NCI-H128 (cell line): ENCODE measurements at regions not wholly inside any gene's neighbourhood (a gene's known extent, or its start where the extent isn't known, plus 50 kb on each side); places are given as distances from the start of the nearest gene placed in this dataset.

Source experiments
- DNase-seq: peaks from one replicate; lab custom pipeline; 2025; ENCODE audit not compliant: unreplicated experiment; lab: John Stamatoyannopoulos, UW

- DNase-seq, result no peak
These were observed 1074.7 kb downstream of the PCDH18 start for GRCh38 chr4:136457577-136457976.

- DNase-seq, result no peak
These were observed 1075.3 kb downstream of the PCDH18 start for GRCh38 chr4:136457004-136457403.

DNA sequence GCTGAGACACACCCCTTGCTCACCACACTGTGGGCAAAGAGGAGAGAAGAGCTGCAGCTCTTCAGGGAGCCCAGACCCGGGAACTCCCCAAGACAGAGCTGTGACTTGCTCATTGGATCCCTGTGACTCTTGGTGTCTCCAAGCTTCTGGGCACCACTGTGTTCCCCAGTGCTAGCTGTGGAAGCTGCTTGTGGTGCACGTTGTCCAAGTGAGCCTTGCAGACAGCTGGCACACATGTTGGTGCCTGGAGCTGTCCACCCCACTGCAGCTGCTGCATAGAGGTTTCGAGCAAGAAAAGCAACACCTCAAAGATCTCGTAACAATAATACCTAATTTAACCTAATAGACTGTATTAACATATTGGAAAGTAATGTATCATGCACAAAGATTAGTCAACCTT lies 1089.3 kb downstream of the PCDH18 start:
- no peak for DNase-seq

DNA sequence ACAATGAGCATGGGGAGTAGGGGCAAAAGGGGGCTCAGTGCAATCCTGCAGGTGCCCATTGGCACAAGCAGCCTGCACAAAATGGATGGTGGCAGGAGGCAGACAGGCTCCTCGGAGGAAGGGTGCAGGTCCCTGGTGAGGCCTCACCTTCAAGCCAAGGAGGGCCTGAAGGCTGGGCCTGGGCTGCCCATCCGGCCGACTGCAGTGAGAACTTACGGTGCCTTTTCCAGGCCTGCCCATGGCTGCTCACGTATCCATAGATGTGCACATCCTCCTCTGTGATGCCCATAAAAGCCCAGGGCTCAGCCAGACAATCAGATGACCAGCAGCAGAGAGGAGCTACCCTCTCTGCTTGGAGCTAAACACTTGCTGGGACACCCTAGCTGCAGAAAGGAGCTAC lies 1089.8 kb downstream of the PCDH18 start:
- no peak for DNase-seq

DNA sequence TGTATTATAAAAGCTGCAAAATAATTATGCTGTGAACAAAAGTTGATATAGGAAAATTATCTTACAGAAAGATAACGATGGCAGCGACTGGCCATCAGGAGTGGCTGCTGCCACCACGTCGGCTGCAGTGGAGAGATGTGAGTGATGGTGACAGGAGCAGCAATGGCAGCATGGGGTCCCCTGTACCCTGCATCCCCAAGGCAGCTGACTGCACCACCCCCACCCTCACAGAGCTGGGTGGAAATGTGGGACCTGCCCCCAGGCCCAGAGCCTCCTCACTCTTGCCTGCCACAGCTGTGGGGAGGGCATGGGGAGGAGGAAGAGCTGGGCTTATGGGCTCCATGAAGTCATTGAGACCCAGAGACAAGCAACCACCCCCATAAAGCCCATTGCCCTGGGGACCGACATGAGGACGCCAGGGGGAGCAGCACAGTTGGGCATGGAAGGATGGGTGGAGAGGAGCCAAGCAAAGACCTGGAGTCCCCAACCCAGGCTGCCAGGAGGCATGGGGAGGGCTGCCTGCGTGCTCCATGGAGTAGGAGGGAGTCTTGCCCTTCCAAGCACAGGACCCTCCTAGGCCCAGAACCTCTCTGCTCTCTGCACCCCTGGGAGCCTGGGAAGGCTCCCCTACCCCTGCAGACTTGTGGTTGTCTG lies 1090.5 kb downstream of the PCDH18 start:
- DNase-seq, result no peak

DNA sequence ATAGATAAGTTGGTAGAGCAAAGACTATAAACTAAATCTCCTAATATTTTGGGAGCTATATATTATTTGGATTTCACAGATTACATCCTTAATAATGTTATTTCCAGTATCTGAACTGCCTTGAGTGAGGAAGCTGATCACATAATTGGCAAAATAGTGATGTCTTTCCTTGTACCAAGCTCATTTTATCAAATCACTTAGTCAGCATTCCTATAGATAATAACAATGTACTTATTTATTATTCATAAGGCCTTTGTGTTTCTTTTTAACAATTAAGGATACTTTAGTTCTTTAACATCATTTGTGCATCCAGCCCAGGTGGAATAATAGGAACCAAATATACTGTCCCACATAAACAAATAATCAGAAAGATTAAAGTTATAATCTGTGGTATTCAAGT lies 1093.6 kb downstream of the PCDH18 start:
- no peak for DNase-seq

DNA sequence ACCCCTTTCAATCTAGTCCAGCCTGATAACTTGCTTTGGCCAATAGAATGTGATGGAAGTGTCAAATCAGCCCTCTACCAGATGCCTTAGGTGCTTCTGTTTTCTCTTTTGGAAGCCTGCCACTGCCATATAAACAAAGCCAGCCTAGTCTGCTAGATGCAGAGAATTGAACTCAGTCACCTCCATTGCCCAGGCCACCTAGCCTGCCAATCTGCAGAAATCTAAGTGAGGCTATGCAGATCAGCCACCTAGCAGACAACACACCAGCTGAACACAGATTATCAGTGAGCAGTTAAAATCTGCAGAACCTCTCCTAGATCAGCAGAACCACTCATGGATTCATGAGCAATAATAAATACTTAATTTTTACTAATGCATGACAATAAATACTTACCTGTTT lies 1108.2 kb downstream of the PCDH18 start:
- no peak for DNase-seq

DNA sequence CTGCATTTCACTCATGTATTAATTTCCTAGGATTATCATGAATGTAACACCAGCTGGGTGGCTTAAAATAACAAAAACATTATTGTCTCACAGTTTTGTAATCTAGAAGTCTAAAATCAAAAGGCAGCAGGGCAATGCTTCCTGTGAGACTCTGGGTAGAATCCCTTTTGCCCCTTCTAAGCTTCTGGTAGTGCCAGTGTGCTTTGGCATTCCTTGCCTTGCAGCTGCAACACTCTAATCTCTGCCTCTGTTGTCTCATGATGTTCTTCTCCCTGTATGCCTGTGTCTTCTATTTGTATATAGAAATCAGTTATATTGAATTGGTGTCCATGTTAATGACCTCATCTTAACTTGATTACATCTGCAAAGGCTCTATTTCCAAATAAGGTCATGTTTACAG lies 1117.3 kb downstream of the PCDH18 start:
- no peak for DNase-seq

DNA sequence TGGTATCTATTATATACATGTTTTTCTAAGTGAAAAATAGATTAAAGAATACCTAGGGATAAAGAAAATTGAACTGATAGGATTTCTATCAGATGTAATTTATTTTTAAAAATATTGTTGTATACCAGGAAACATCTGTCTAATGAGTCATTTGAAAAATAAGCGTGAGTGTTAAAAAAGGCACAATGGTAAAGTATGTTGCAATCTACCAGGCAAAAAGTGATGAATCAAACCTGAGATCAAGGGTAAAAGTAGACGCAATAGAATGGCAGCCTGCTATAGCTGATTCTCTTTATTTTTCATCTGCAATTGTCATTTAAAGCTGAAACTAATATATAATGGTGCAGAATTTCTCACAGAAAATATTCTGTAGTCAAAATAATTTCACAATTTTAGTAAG lies 1119.6 kb downstream of the PCDH18 start:
- DNase-seq, result no peak

DNA sequence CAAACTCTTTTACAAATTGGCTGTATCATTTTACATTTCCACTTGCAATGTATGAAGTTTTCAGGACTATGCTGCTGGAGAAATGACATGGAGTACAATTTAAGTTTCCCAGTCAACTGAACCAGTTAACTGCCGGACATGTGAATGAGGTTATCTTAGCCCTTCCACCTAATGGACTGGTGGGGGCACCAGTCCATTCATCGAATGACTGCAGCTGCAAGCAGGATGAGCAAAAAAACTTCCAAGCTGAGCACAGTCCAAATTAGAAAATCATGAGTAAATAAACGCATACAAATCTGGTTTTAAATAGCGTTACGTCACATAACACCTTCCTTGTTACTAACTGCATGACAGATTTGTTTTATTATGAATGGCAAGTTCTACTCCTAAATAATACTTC lies 1131.5 kb downstream of the PCDH18 start:
- DNase-seq, result no peak

GRCh38 chr4:136395212-136395722 lies 1137.0 kb downstream of the PCDH18 start:
- DNase-seq, result no peak

DNA sequence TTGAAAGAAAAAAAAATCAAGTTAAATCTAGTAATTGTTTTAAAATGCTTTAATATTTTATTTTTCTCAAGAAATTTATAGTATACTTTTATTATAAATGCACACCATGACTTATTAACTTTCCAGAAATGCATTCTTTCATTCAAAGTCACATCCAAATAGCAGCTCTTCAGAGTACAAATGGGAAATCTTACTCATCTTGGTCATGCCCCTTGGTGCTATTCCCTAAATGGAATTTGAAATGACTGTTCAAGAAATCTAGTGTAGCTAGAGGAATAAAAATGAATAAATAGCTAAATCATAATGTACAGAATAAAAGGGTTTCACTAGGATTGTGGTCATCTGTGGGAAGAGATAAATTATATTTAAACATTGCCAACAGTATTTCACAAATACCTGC lies 1139.7 kb downstream of the PCDH18 start:
- DNase-seq, result no peak

DNA sequence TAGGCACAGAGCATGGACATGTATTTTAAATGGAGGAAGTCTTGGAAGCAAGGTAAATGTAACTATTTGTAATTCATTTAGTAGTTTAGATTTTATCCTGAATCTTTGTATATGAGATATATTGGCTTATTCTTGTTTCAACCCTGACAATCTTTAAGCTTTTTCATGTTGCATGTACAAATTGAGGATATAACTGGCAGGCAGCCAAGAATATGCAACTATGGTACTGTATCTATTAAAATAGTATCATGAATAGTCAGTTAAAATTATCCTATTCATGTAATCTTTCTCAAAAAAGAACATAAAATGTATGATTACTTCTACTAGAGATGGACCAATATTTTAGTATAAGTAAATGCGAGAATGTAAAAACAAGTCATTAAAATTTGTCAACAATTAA lies 1141.5 kb downstream of the PCDH18 start:
- DNase-seq, result no peak

DNA sequence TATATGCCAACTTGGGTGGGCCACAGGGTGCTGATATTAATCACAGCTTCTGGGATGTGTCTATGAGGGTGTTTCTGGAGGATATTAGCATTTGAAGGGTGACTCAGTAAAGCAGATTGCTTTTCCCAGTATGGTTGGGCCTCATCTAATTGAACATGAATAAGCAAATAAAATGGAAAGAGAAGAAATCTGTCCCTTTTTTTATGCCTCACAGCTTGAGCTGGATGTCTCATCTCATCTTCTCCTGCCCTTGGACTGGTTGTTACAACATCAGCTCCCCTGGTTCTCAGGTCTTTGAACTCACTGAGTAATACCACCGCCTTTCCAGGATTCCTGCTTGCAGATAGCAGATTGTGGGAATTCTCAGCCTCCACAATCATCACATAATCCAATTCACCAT lies 1149.2 kb downstream of the PCDH18 start:
- no peak for DNase-seq

GRCh38 chr4:136371231-136371630 lies 1161.1 kb downstream of the PCDH18 start:
- no peak for DNase-seq

DNA sequence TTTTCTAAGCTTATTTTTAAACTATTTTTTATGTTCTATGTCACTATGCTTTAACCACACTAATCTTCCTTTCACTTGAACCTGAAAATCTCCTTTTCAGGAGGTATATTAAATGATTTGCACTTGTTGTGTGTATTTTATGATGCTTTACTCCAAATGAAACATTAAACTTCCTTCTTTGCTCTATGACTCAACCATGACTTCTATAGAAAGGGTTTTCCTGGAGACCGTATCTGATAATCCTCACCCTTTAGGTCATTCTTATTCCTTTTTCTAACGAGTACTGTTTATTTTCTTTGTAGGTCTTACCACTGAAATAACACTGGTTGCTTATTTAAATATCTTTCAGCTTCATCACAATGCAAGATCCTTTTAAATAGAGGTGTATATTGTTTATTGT lies 1163.2 kb downstream of the PCDH18 start:
- DNase-seq, result no peak

DNA sequence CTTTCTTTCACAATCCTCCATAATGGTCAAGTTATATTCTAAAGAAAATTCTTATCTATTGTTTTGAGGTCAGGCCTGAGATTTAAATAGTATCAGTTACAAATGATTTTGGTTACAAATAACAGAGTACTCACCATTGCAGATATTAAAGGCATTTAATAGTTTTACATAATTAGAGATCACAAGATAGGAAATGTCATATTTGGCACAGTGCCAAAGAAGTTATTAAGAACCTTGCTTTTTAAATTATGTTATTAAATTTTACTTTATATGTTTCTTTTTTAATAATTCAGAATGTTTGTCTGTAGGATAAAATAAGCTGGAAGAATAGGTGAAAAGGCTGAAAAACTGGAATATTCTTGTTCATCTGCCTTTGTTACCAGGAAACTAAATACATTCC lies 1174.7 kb downstream of the PCDH18 start:
- no peak for DNase-seq

GRCh38 chr4:136355970-136356369 lies 1176.3 kb downstream of the PCDH18 start:
- DNase-seq, result no peak

- DNase-seq, result no peak
These were observed 1189.0 kb downstream of the PCDH18 start for GRCh38 chr4:136343340-136343739.

DNA sequence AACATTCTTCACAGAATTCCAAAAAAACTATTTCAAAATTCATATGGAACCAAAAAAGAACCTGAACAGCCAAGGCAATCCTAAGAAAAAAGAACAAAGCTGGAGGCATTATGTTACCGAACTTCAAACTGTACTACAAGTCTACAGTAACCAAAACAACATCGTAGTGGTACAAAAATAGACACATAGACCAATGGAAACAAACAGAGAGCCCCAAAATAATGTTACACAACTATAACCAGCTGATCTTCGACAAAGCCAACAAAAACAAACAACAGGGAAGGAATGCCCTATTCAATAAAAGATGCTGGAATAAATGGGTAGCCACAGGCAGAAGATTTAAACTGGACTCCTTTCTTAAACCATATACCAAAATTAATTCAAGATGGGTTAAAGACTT lies 1189.6 kb downstream of the PCDH18 start:
- DNase-seq, result no peak

DNA sequence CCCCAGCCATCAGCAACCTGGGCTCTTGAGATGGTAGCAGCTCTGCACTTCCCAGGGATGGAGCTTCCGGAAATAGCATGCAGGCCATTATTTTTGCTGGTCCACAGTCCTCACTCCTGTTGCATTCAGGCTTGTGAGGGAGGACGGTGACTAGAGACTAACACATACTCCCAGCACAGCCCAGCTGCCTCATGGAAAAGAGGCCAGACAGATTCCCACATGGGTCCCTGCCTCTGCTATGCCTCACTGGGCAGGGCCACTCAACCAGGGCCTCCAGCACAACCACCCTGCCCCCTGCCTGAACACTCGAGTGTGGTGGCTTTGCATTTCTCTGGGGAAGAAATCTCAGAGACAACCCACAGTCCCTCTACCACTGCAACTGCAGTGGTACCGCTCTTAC lies 1195.1 kb downstream of the PCDH18 start:
- no peak for DNase-seq

DNA sequence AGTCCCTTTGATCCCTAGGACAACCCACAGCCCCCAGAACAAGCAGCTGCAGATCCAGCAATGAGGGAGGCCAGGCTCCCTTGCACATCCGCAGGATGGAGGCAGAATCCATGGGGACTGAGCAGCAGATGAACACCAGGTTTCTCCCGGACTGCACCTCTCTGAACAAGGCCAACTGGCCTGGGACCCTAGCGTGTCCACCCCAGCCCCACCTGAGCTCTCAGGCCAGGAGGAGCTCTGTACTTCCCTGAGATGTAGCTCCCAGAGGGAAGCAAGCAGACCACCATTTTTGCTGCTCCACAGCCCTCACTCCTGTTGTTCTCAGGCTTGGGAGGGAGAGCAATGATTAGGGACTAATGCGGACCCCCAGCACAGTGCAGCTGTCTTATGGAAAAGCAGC lies 1195.8 kb downstream of the PCDH18 start:
- no peak for DNase-seq

DNA sequence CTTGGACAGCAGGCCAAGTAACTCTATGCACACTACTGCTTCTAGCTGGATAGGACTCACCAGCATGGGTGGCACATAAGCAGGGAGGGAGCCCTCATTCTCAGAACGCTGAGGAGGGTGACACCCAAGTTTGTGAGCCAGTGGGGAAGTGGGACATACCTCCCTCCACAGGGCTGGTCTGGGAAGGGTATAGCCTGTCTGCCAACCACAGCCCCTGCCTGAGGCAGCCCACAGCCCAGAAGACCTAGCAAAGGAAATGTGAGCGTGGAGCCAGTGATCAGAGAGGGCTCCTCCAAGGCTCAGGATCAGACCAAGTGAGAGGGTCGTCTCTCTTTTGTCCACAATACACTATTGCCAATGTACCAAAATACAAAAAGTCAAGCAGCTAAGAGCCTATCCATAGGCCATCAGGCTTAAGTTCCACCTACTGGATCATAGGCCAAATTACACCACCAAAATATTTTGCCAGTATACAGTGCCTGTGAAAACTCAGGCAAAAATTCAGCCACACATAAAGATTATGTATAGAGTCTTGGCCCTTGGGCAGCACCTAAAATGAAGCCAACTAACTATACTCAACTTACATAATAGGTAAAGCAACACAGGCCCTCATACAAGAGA lies 1203.1 kb downstream of the PCDH18 start:
- DNase-seq, result no peak
